Fibroblast of mammary gland (primary cell): ENCODE measurements at regions not wholly inside any gene's neighbourhood (a gene's known extent, or its start where the extent isn't known, plus 50 kb on each side); places are given as distances from the start of the nearest gene placed in this dataset.

Source experiments
- DNase-seq: peaks from one replicate; pipeline ENCODE4 v3.0.0-alpha.2; 2010; ENCODE audit warnings: low read depth
- H3K4me3 ChIP-seq: 2 replicates; pipeline ENCODE4 v1.5.1; 2011; ENCODE audit warnings: low read depth, mild to moderate bottlenecking, low read length, moderate library complexity; ENCODE audit not compliant: control insufficient read depth
- CTCF ChIP-seq: conservative IDR thresholded peaks from 2 replicates; pipeline ENCODE4 v1.5.1; 2011; ENCODE audit warnings: low read depth, low read length, inconsistent platforms; ENCODE audit not compliant: control insufficient read depth, insufficient read depth

GRCh38 chr2:147696426-147696825 is 148.4 kb upstream of the ACVR2A start:
- no peak overlapping the region for H3K4me3 ChIP-seq
- no peak for DNase-seq
- TF ChIP-seq CTCF: no peak

GRCh38 chr2:147689220-147689909 is 155.5 kb upstream of the ACVR2A start:
- no peak overlapping the region for H3K4me3 ChIP-seq
- DNase-seq: no peak
- TF ChIP-seq CTCF: no peak

GRCh38 chr2:147688242-147688641 is 156.6 kb upstream of the ACVR2A start:
- no peak overlapping the region for H3K4me3 ChIP-seq
- no peak for TF ChIP-seq CTCF
- DNase-seq: peak; percentile 42

GRCh38 chr2:147686365-147686764 is 158.5 kb upstream of the ACVR2A start:
- no peak for DNase-seq
- no peak for TF ChIP-seq CTCF
- no peak overlapping the region for H3K4me3 ChIP-seq

GRCh38 chr2:147684903-147685302 is 159.9 kb upstream of the ACVR2A start:
- H3K4me3 ChIP-seq: no peak overlapping the region
- no peak for TF ChIP-seq CTCF
- DNase-seq: no peak

- no peak overlapping the region for H3K4me3 ChIP-seq
- no peak for DNase-seq
- no peak for TF ChIP-seq CTCF
These were observed 161.4 kb upstream of the ACVR2A start for GRCh38 chr2:147683380-147683779.

GRCh38 chr2:147681093-147681492 is 163.7 kb upstream of the ACVR2A start:
- no peak for TF ChIP-seq CTCF

More at GRCh38 chr2:147681093-147681492, 163.7 kb upstream of the ACVR2A start:
- no peak for DNase-seq
- no peak overlapping the region for H3K4me3 ChIP-seq
